B cell (primary cell): ENCODE measurements at regions not wholly inside any gene's neighbourhood (a gene's known extent, or its start where the extent isn't known, plus 50 kb on each side); places are given as distances from the start of the nearest gene placed in this dataset.

Source experiments
- ATAC-seq: fragments of 200-7000 bp; cut with Tn5 transposase; one replicate; pipeline ENCODE4 v1.10.0; 2021; ENCODE audit warnings: low read depth, mild to moderate bottlenecking, moderate number of reproducible peaks, moderate library complexity
- CTCF ChIA-PET: fragments of 350-600 bp; sonication (Branson Sonifier 250); formaldehyde crosslinking; loops from one replicate; lab custom pipeline; 2021; ENCODE audit warnings: antibody characterized with exemption, inconsistent platforms; lab: Charles Lee
- POLR2A ChIA-PET: fragments of 350-600 bp; sonication (Branson Sonifier 250); formaldehyde crosslinking; loops from one replicate; lab custom pipeline; 2021; ENCODE audit warnings: antibody characterized with exemption; lab: Charles Lee
- DNase-seq: peaks from one replicate; pipeline ENCODE4 v3.0.0; 2013
- H2AFZ ChIP-seq: 2 replicates; pipeline ENCODE4 v1.6.1; 2012; ENCODE audit warnings: mild to moderate bottlenecking, low read depth, low read length; ENCODE audit not compliant: insufficient read depth, poor library complexity, severe bottlenecking
- H3K27ac ChIP-seq, 2 donors: 1 replicate in 1 of 2; 2 replicates in 1 of 2; pipeline ENCODE4 v1.5.1; 2012 to 2013; ENCODE audit warnings: low read length in 2 of 2, mild to moderate bottlenecking in 2 of 2, moderate library complexity in 1 of 2
- H3K27me3 ChIP-seq, 4 experiments: fragments of 200-600 bp in 1 of 4; sonication (generic) in 1 of 4; replicated peaks in 1 of 4; 1 replicate in 2 of 4; 2 replicates in 2 of 4; pipeline versions ENCODE4 v1.6.1 to v1.7.0; 2013 to 2016; ENCODE audit warnings: low read length in 3 of 4, mild to moderate bottlenecking in 2 of 4, mixed read lengths in 1 of 4, moderate library complexity in 1 of 4; ENCODE audit not compliant: insufficient read depth in 4 of 4, control insufficient read depth in 3 of 4; ENCODE audit errors: control extremely low read depth in 1 of 4
- H3K36me3 ChIP-seq, 2 experiments: replicated peaks in 1 of 2; 1 replicate in 1 of 2; 2 replicates in 1 of 2; pipeline versions ENCODE4 v1.6.1 to v1.7.1; 2013; ENCODE audit warnings: low read length in 1 of 2; ENCODE audit not compliant: insufficient read depth in 2 of 2, control insufficient read depth in 1 of 2; ENCODE audit errors: control extremely low read depth in 1 of 2, extremely low read depth in 1 of 2
- H3K4me1 ChIP-seq, 2 donors: fragments of 200-600 bp in 1 of 2; sonication (generic) in 1 of 2; 1 replicate in 1 of 2; 2 replicates in 1 of 2; pipeline versions ENCODE4 v1.5.1 to v1.6.1; 2013 to 2017; ENCODE audit warnings: low read length in 2 of 2; ENCODE audit not compliant: control insufficient read depth in 2 of 2, insufficient read depth in 2 of 2
- H3K4me2 ChIP-seq: replicated peaks from 2 replicates; pipeline ENCODE3; 2012; ENCODE audit warnings: mild to moderate bottlenecking, low read depth, low read length; ENCODE audit not compliant: poor library complexity, severe bottlenecking
- H3K4me3 ChIP-seq, 5 experiments: fragments of 200-600 bp in 1 of 5; sonication (generic) in 1 of 5; 1 replicate in 3 of 5; 2 replicates in 2 of 5; pipeline versions ENCODE4 v1.5.1 to v1.7.0; 2011 to 2016; ENCODE audit warnings: low read length in 4 of 5, mild to moderate bottlenecking in 4 of 5, low read depth in 2 of 5, control low read depth in 1 of 5, moderate library complexity in 1 of 5; ENCODE audit not compliant: insufficient read depth in 1 of 5; ENCODE audit errors: control extremely low read depth in 1 of 5, extremely low read depth in 1 of 5
- H3K79me2 ChIP-seq: fragments of 200-600 bp; sonication (generic); one replicate; pipeline ENCODE4 v1.6.0; 2016; ENCODE audit warnings: low read length; ENCODE audit not compliant: control insufficient read depth, insufficient read depth
- H3K9ac ChIP-seq: fragments of 200-600 bp; sonication (generic); 2 replicates; pipeline ENCODE4 v1.6.1; 2017; ENCODE audit warnings: mild to moderate bottlenecking, low read length, moderate library complexity
- H3K9me3 ChIP-seq, 3 donors: one replicate each; pipeline versions ENCODE4 v1.6.1 to v1.7.1; 2013; ENCODE audit warnings: low read length in 2 of 3; ENCODE audit not compliant: control insufficient read depth in 2 of 3, insufficient read depth in 1 of 3; ENCODE audit errors: control extremely low read depth in 1 of 3
- H4K20me1 ChIP-seq: 2 replicates; pipeline ENCODE4 v1.6.0; 2012; ENCODE audit warnings: mild to moderate bottlenecking, low read length; ENCODE audit not compliant: insufficient read depth, control insufficient read depth, poor library complexity, severe bottlenecking
- H3K27ac Mint-ChIP-seq: one replicate; pipeline ENCODE4 v1.8.0; 2021; ENCODE audit warnings: mixed read lengths
- H3K27me3 Mint-ChIP-seq: one replicate; pipeline ENCODE4 v1.8.0; 2021; ENCODE audit warnings: mixed read lengths
- H3K4me1 Mint-ChIP-seq: one replicate; pipeline ENCODE4 v1.8.0; 2021; ENCODE audit warnings: mixed read lengths
- H3K4me3 Mint-ChIP-seq: one replicate; pipeline ENCODE4 v1.8.0; 2021; ENCODE audit warnings: mixed read lengths
- H3K9me3 Mint-ChIP-seq: one replicate; pipeline ENCODE4 v1.8.0; 2022; ENCODE audit warnings: mixed read lengths; ENCODE audit not compliant: insufficient read depth
- EZH2 ChIP-seq: IDR thresholded peaks from 2 replicates; pipeline ENCODE4 v1.6.1; 2012; ENCODE audit warnings: borderline replicate concordance, low read depth, mild to moderate bottlenecking, moderate library complexity, low read length; ENCODE audit not compliant: insufficient read depth, poor library complexity, severe bottlenecking
- WGBS: methylation state at CpG from one replicate; pipeline ENCODE4 v1.1.5; 2013; ENCODE audit warnings: missing lambda C conversion rate; ENCODE audit not compliant: insufficient coverage; 5-methylcytosine and 5-hydroxymethylcytosine counted together
- intact Hi-C: fragments of 100-400 bp; cut with micrococcal nuclease; formaldehyde crosslinking; loops from one replicate; pipeline ENCODE4 v1.10.0; 2022
- TF ChIP-seq, protein P1 (sequence below): fragments of 200-600 bp; IDR thresholded peaks from one replicate; pipeline ENCODE4 v1.8.0; 2022; ENCODE audit warnings: antibody characterized with exemption, mild to moderate bottlenecking

DNA sequence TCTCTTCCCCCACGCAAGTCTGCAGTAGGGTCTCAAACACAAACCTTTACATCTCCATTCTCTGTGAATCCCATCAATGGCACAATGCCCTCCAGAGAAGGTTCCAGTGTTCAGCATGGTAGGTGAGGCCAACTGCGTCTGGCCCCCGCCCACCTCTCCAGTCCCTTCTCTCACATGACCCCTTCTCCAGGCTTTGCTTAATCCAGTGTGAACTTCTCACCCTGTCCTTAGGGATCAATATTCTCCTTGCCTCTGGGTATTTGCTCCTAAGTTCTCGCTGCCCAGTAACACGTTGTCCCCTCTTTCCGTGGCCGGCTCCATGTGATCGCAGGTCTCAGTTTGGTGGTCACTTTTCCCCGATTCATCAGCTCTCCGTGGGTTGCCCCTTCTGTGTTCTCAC lies 225.1 kb upstream of the PMEPA1 start:
- no peak overlapping the region for H3K4me3 Mint-ChIP-seq
- WGBS = 94% methylated on average over 10 of the region's 10 CpGs
- DNase-seq (no peak), ATAC-seq (no peak)
- peaks cover 0 to 4% (median under 1%) of the 10 kb centered on the region in 4 experiments for H3K27me3 ChIP-seq
- H3K4me3 ChIP-seq = no peak overlapping the region
- no peak overlapping the region for H3K9ac ChIP-seq
- no peak overlapping the region for H3K4me2 ChIP-seq
- H3K27ac ChIP-seq = no peak overlapping the region
- peaks cover 31% of the 10 kb centered on the region for H3K27me3 Mint-ChIP-seq
- no peak overlapping the region for H2AFZ ChIP-seq
- ChIA-PET POLR2A (no interaction called here), CTCF (no interaction called here)
- H3K4me1 ChIP-seq = no peaks in the 10 kb centered on the region
- no peaks in the 10 kb centered on the region for H3K79me2 ChIP-seq
- no peaks in the 10 kb centered on the region for H3K36me3 ChIP-seq
- no peaks in the 10 kb centered on the region for H3K9me3 ChIP-seq
- no peaks in the 10 kb centered on the region for H3K4me1 Mint-ChIP-seq
- TF ChIP-seq EZH2 = no peak
- TF ChIP-seq, protein P1, sequence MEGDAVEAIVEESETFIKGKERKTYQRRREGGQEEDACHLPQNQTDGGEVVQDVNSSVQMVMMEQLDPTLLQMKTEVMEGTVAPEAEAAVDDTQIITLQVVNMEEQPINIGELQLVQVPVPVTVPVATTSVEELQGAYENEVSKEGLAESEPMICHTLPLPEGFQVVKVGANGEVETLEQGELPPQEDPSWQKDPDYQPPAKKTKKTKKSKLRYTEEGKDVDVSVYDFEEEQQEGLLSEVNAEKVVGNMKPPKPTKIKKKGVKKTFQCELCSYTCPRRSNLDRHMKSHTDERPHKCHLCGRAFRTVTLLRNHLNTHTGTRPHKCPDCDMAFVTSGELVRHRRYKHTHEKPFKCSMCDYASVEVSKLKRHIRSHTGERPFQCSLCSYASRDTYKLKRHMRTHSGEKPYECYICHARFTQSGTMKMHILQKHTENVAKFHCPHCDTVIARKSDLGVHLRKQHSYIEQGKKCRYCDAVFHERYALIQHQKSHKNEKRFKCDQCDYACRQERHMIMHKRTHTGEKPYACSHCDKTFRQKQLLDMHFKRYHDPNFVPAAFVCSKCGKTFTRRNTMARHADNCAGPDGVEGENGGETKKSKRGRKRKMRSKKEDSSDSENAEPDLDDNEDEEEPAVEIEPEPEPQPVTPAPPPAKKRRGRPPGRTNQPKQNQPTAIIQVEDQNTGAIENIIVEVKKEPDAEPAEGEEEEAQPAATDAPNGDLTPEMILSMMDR = no peak
- no peaks in the 10 kb centered on the region for H4K20me1 ChIP-seq
- H3K27ac Mint-ChIP-seq = no peak overlapping the region
- H3K9me3 Mint-ChIP-seq = no peaks in the 10 kb centered on the region
- intact Hi-C loops = no loop called here

DNA sequence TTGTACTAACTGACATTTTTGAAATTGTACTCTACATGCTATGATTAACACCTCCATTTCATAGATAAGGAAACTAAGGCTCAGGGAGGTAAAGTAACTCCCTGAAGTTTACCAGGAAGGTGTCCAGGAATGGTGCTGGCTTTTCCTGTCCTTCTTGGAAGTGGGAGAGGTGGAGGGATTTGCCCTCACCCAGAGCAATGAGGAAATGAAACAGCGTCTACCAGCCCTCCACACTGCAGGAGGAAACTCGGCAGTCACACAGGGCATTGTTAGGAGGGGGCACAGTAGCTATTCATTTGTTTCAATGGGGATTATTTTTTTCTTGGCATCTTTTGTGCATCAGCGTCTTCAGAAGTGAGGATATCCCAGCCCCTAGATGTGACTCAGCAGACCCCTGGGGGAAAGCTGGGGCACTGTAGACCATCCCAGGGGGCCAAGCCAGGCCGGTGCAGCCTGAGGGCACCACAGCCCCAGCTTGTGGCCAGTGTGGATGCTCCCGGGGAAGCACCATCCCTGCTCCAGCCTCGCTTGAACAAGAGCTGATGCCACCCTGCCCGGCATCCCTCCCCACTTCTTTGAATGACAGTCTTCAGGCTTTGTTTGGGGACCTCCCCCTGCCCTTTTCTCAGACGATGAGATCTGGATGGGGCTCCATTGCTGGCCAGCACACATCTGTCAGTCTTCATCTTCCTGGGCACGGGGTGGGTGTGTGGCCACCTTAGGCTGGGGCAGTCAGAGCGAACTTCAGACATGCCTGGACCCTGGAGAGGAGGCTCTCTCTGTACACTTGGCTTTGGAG lies 224.4 kb upstream of the PMEPA1 start:
- no peak for ATAC-seq
- Histone ChIP-seq H2AFZ (no peak overlapping the region), H4K20me1 (no peaks in the 10 kb centered on the region), H3K9me3 (no peaks in the 10 kb centered on the region), H3K9ac (no peak overlapping the region), H3K4me1 (no peaks in the 10 kb centered on the region), H3K4me3 (no peak overlapping the region), H3K4me2 (no peak overlapping the region), H3K27me3 (peaks cover 0 to 4% (median 2%) of the 10 kb centered on the region in 4 experiments), H3K36me3 (no peaks in the 10 kb centered on the region), H3K27ac (no peak overlapping the region), H3K79me2 (no peaks in the 10 kb centered on the region)
- POLR2A ChIA-PET = no interaction called here
- TF ChIP-seq, protein P1 = no peak
- TF ChIP-seq EZH2 = no peak
- 75% methylated on average over 8 of the region's 10 CpGs for WGBS
- Mint-ChIP-seq H3K4me3 (no peak overlapping the region), H3K27me3 (peaks cover 38% of the 10 kb centered on the region), H3K9me3 (no peaks in the 10 kb centered on the region), H3K4me1 (no peaks in the 10 kb centered on the region), H3K27ac (no peak overlapping the region)
- CTCF ChIA-PET = no interaction called here
- intact Hi-C loops = no loop called here
- no peak for DNase-seq
